ENCODE measurements at regions not wholly inside any gene's neighbourhood (a gene's known extent, or its start where the extent isn't known, plus 50 kb on each side); places are given as distances from the start of the nearest gene placed in this dataset.

- H3K4me1 ChIP-seq (ENCODE audit: insufficient read depth, insufficient read length), result no peaks in the 10 kb centered on the region
- TF ChIP-seq SUZ12 (IDR thresholded peaks at IDR 0.05; ENCODE audit: extremely low read depth, insufficient read depth, insufficient read length) (no peak), ZNF274 (IDR thresholded peaks at IDR 0.05; ENCODE audit: low read depth, low read length) (no peak), YY1 (IDR thresholded peaks at IDR 0.05; ENCODE audit: insufficient read depth, insufficient read length) (no peak)
- H3K36me3 ChIP-seq (ENCODE audit: insufficient read depth, insufficient read length, low read length), result no peaks in the 10 kb centered on the region
- H3K9me3 ChIP-seq (ENCODE audit: insufficient read depth, low read length), result no peaks in the 10 kb centered on the region
- H3K4me3 ChIP-seq (ENCODE audit: insufficient read length, low read depth), result no peak overlapping the region
- no peak for DNase-seq (ENCODE audit: low read depth, low spot score)
- no peaks in the 10 kb centered on the region for H3K27me3 ChIP-seq (ENCODE audit: insufficient read depth, insufficient read length)
- no peak overlapping the region for H3K9ac ChIP-seq (ENCODE audit: insufficient read length, low read depth)
Measured at GRCh38 chr1:56036479-56036878, 542.9 kb downstream of the PLPP3 start.

- Histone ChIP-seq H3K4me3 (ENCODE audit: insufficient read length, low read depth) (no peak overlapping the region), H3K9ac (ENCODE audit: insufficient read length, low read depth) (no peak overlapping the region), H3K4me1 (ENCODE audit: insufficient read depth, insufficient read length) (no peaks in the 10 kb centered on the region), H3K9me3 (ENCODE audit: insufficient read depth, low read length) (no peaks in the 10 kb centered on the region), H3K27me3 (ENCODE audit: insufficient read depth, insufficient read length) (no peaks in the 10 kb centered on the region), H3K36me3 (ENCODE audit: insufficient read depth, insufficient read length, low read length) (no peaks in the 10 kb centered on the region)
- no peak for TF ChIP-seq YY1 (IDR thresholded peaks at IDR 0.05; ENCODE audit: insufficient read depth, insufficient read length)
- TF ChIP-seq ZNF274 (IDR thresholded peaks at IDR 0.05; ENCODE audit: low read depth, low read length), result no peak
- no peak for TF ChIP-seq SUZ12 (IDR thresholded peaks at IDR 0.05; ENCODE audit: extremely low read depth, insufficient read depth, insufficient read length)
- no peak for DNase-seq (ENCODE audit: low read depth, low spot score)
Measured at GRCh38 chr1:56034847-56035481, 544.4 kb downstream of the PLPP3 start.

- H3K9ac ChIP-seq (ENCODE audit: insufficient read length, low read depth), result no peak overlapping the region
- TF ChIP-seq ZNF274 (IDR thresholded peaks at IDR 0.05; ENCODE audit: low read depth, low read length) (no peak), SUZ12 (IDR thresholded peaks at IDR 0.05; ENCODE audit: extremely low read depth, insufficient read depth, insufficient read length) (no peak), YY1 (IDR thresholded peaks at IDR 0.05; ENCODE audit: insufficient read depth, insufficient read length) (no peak)
- H3K27me3 ChIP-seq (ENCODE audit: insufficient read depth, insufficient read length), result no peaks in the 10 kb centered on the region
- H3K36me3 ChIP-seq (ENCODE audit: insufficient read depth, insufficient read length, low read length), result no peaks in the 10 kb centered on the region
- H3K9me3 ChIP-seq (ENCODE audit: insufficient read depth, low read length), result no peaks in the 10 kb centered on the region
- no peak overlapping the region for H3K4me3 ChIP-seq (ENCODE audit: insufficient read length, low read depth)
- DNase-seq (ENCODE audit: low read depth, low spot score), result no peak
- H3K4me1 ChIP-seq (ENCODE audit: insufficient read depth, insufficient read length), result no peaks in the 10 kb centered on the region
Measured at GRCh38 chr1:56034222-56034621, 545.1 kb downstream of the PLPP3 start.

DNA sequence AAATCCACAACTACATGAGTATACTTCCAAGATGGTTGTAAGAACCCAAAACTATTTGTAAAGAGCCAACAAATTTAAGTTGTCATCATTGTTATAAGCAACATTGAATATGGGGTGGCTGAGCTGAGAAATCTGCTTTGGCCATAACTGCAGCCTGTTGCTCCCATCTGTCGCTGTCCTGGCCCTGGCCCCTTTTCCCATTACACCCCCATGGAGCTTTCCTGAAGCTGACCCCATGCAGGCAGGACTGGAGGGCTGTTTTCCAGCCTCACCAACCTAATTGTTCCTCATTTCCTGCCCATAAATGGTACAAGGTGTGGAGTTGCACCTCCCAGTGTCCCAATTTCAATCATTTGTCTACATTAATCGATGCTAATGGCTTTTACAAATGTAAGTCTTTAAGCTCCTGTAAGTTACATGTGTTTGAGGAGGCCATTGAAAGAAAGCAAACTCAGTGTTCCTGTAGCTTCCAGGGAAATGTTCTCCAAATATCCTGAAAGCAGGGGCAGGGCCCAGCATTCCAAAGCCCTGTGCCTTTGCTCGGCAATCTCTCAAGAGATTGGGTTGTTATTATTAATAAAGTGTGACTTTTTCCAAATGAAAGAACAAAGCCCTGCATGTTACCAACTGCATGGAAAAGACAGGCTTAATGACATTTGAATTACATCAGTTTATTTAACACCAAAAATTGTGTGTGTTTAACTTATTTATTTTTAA, 545.9 kb downstream of the PLPP3 start:
- DNase-seq (ENCODE audit: low read depth, low spot score), result no peak
- Histone ChIP-seq H3K36me3 (ENCODE audit: insufficient read depth, insufficient read length, low read length) (no peaks in the 10 kb centered on the region), H3K4me1 (ENCODE audit: insufficient read depth, insufficient read length) (no peaks in the 10 kb centered on the region), H3K9ac (ENCODE audit: insufficient read length, low read depth) (no peak overlapping the region), H3K27me3 (ENCODE audit: insufficient read depth, insufficient read length) (no peaks in the 10 kb centered on the region), H3K9me3 (ENCODE audit: insufficient read depth, low read length) (no peaks in the 10 kb centered on the region), H3K4me3 (ENCODE audit: insufficient read length, low read depth) (no peak overlapping the region)
- TF ChIP-seq SUZ12 (IDR thresholded peaks at IDR 0.05; ENCODE audit: extremely low read depth, insufficient read depth, insufficient read length), result no peak
- no peak for TF ChIP-seq ZNF274 (IDR thresholded peaks at IDR 0.05; ENCODE audit: low read depth, low read length)
- TF ChIP-seq YY1 (IDR thresholded peaks at IDR 0.05; ENCODE audit: insufficient read depth, insufficient read length), result no peak

- TF ChIP-seq ZNF274 (IDR thresholded peaks at IDR 0.05; ENCODE audit: low read depth, low read length), result no peak
- no peak for TF ChIP-seq YY1 (IDR thresholded peaks at IDR 0.05; ENCODE audit: insufficient read depth, insufficient read length)
- TF ChIP-seq SUZ12 (IDR thresholded peaks at IDR 0.05; ENCODE audit: extremely low read depth, insufficient read depth, insufficient read length), result no peak
- H3K9me3 ChIP-seq (ENCODE audit: insufficient read depth, low read length), result no peaks in the 10 kb centered on the region
- no peak for DNase-seq (ENCODE audit: low read depth, low spot score)
- H3K9ac ChIP-seq (ENCODE audit: insufficient read length, low read depth), result no peak overlapping the region
- H3K4me1 ChIP-seq (ENCODE audit: insufficient read depth, insufficient read length), result no peaks in the 10 kb centered on the region
- H3K36me3 ChIP-seq (ENCODE audit: insufficient read depth, insufficient read length, low read length), result no peaks in the 10 kb centered on the region
- H3K27me3 ChIP-seq (ENCODE audit: insufficient read depth, insufficient read length), result no peaks in the 10 kb centered on the region
- no peak overlapping the region for H3K4me3 ChIP-seq (ENCODE audit: insufficient read length, low read depth)
Measured at GRCh38 chr1:56032096-56032676, 547.2 kb downstream of the PLPP3 start.

DNA sequence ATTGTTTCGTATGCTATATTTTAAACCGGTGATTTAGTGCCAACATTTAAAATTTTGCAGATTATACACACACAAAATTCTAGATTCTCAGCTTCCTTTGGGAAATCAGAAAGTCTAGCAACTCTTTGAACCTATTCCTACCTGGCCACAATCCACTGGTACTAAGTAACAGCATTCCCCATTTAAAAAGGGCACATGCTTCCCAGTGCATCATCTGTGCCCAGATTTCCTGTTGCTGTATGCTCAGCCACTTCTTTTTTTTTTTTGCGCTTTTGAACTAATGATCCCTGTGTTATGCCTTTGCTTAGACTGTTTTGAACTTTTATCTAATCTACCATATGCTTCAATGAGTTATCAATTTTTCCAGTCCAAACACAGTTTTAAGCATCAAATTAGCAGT, 548.4 kb downstream of the PLPP3 start:
- H3K9me3 ChIP-seq (ENCODE audit: insufficient read depth, low read length), result no peaks in the 10 kb centered on the region
- TF ChIP-seq SUZ12 (IDR thresholded peaks at IDR 0.05; ENCODE audit: extremely low read depth, insufficient read depth, insufficient read length) (no peak), YY1 (IDR thresholded peaks at IDR 0.05; ENCODE audit: insufficient read depth, insufficient read length) (no peak), ZNF274 (IDR thresholded peaks at IDR 0.05; ENCODE audit: low read depth, low read length) (no peak)
- no peaks in the 10 kb centered on the region for H3K4me1 ChIP-seq (ENCODE audit: insufficient read depth, insufficient read length)
- H3K36me3 ChIP-seq (ENCODE audit: insufficient read depth, insufficient read length, low read length), result no peaks in the 10 kb centered on the region
- H3K9ac ChIP-seq (ENCODE audit: insufficient read length, low read depth), result no peak overlapping the region
- H3K4me3 ChIP-seq (ENCODE audit: insufficient read length, low read depth), result no peak overlapping the region
- no peak for DNase-seq (ENCODE audit: low read depth, low spot score)
- H3K27me3 ChIP-seq (ENCODE audit: insufficient read depth, insufficient read length), result no peaks in the 10 kb centered on the region

GRCh38 chr1:56029319-56030003, 549.9 kb downstream of the PLPP3 start:
- no peak for TF ChIP-seq ZNF274 (IDR thresholded peaks at IDR 0.05; ENCODE audit: low read depth, low read length)
- TF ChIP-seq YY1 (IDR thresholded peaks at IDR 0.05; ENCODE audit: insufficient read depth, insufficient read length), result no peak
- TF ChIP-seq SUZ12 (IDR thresholded peaks at IDR 0.05; ENCODE audit: extremely low read depth, insufficient read depth, insufficient read length), result no peak
- Histone ChIP-seq H3K4me3 (ENCODE audit: insufficient read length, low read depth) (no peak overlapping the region), H3K27me3 (ENCODE audit: insufficient read depth, insufficient read length) (no peaks in the 10 kb centered on the region), H3K9ac (ENCODE audit: insufficient read length, low read depth) (no peak overlapping the region), H3K9me3 (ENCODE audit: insufficient read depth, low read length) (no peaks in the 10 kb centered on the region), H3K4me1 (ENCODE audit: insufficient read depth, insufficient read length) (no peaks in the 10 kb centered on the region), H3K36me3 (ENCODE audit: insufficient read depth, insufficient read length, low read length) (no peaks in the 10 kb centered on the region)
- DNase-seq (ENCODE audit: low read depth, low spot score), result no peak

All from NT2/D1 (cell line).